NB4 (cell line): ENCODE measurements at regions not wholly inside any gene's neighbourhood (a gene's known extent, or its start where the extent isn't known, plus 50 kb on each side); places are given as distances from the start of the nearest gene placed in this dataset.

Experiments
- CTCF ChIP-seq: IDR thresholded peaks from one replicate; pipeline ENCODE4 v1.5.1; 2012; ENCODE audit warnings: low read depth, low read length
- POLR2A ChIP-seq: IDR thresholded peaks from 2 replicates; pipeline ENCODE4 v1.6.1; 2011; ENCODE audit warnings: mild to moderate bottlenecking; ENCODE audit not compliant: insufficient read length; ENCODE audit errors: extremely low read depth

DNA sequence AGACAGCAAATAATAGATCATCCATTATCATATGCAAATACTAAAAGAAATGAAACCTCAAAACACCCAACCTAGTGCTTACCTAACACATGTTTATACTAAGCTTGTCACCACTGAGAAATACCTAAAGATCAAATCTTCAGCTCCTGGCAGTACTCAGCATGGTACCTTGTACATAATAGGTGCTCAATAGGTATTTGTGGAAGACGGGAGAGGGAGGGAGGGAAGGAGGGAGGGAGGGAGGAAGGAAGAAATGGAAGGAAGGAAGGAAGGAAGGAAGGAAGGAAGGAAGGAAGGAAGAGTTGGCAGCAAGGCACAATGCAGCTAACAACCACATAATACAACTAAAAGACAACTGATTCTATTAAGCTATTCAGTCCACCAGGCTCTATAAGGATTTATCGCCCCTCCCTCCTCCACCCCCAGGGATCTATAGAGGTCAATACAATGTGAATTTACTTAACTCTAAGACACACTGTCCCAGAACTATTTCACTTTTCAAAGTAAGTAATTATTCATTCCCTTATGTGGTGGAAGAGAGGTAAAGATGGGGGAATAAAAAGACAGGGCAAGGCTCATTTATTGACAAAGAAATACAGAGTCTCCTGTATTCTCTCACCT, 328.9 kb downstream of the PAPSS1 start:
- TF ChIP-seq POLR2A (no peak), CTCF (no peak)
